ENCODE measurements at regions not wholly inside any gene's neighbourhood (a gene's known extent, or its start where the extent isn't known, plus 50 kb on each side); places are given as distances from the start of the nearest gene placed in this dataset.

DNA sequence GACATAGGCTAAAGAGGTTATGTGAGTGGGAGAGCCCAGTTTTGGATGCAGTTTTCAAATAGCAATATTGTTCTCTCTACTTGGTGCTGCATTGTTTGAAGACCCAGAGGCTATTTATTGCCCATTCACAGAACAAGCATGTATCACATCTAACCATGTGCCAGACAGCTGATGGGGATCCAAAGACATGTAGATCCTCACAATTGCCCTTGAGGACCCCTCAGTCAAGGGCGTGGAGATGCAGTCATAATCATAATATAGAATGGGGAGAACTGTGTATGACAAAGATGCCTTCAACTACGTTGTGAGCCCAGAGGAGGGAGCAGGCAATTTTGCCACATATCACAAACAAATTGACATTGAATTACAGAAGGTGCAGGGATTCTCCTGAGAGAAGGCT lies 70.5 kb downstream of the NHLRC3 start:
- TF ChIP-seq, protein P1, sequence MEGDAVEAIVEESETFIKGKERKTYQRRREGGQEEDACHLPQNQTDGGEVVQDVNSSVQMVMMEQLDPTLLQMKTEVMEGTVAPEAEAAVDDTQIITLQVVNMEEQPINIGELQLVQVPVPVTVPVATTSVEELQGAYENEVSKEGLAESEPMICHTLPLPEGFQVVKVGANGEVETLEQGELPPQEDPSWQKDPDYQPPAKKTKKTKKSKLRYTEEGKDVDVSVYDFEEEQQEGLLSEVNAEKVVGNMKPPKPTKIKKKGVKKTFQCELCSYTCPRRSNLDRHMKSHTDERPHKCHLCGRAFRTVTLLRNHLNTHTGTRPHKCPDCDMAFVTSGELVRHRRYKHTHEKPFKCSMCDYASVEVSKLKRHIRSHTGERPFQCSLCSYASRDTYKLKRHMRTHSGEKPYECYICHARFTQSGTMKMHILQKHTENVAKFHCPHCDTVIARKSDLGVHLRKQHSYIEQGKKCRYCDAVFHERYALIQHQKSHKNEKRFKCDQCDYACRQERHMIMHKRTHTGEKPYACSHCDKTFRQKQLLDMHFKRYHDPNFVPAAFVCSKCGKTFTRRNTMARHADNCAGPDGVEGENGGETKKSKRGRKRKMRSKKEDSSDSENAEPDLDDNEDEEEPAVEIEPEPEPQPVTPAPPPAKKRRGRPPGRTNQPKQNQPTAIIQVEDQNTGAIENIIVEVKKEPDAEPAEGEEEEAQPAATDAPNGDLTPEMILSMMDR (IDR thresholded peaks at IDR 0.05), result no peak
- TF ChIP-seq POLR2A (IDR thresholded peaks at IDR 0.05; ENCODE audit: low read depth), result no peak

All from esophagus muscularis mucosa (tissue), 3 donors.